ENCODE measurements at regions not wholly inside any gene's neighbourhood (a gene's known extent, or its start where the extent isn't known, plus 50 kb on each side); places are given as distances from the start of the nearest gene placed in this dataset.
A peak's percentile ranks its signal among the peaks of the same experiment; 100 is the strongest.

- no peak for TF ChIP-seq CTCF (IDR thresholded peaks at IDR 0.05)
- no peak for DNase-seq (ENCODE audit: low spot score)
- H3K27ac ChIP-seq = peak overlapping the region in 1 of 2 donors; percentile 12
- H3K4me3 ChIP-seq = no peak overlapping the region
Observed at GRCh38 chr13:24056616-24057137, 103.8 kb upstream of the SPATA13 start.

- no peak overlapping the region for H3K4me3 ChIP-seq
- DNase-seq (ENCODE audit: low spot score) = no peak
Observed at GRCh38 chr13:24060993-24061392, 99.5 kb upstream of the SPATA13 start.

GRCh38 chr13:24063281-24063877, 97.1 kb upstream of the SPATA13 start:
- Histone ChIP-seq H3K27ac (no peak overlapping the region), H3K4me3 (no peak overlapping the region)
- TF ChIP-seq CTCF (IDR thresholded peaks at IDR 0.05) = no peak
- DNase-seq (ENCODE audit: low spot score) = no peak

More at GRCh38 chr13:24060993-24061392, 99.5 kb upstream of the SPATA13 start:
- no peak overlapping the region for H3K27ac ChIP-seq
- TF ChIP-seq CTCF (IDR thresholded peaks at IDR 0.05) = no peak

GRCh38 chr13:24064371-24064770, 96.1 kb upstream of the SPATA13 start:
- no peak overlapping the region for H3K27ac ChIP-seq
- no peak overlapping the region for H3K4me3 ChIP-seq
- DNase-seq (ENCODE audit: low spot score) = no peak
- TF ChIP-seq CTCF (IDR thresholded peaks at IDR 0.05) = no peak

- Histone ChIP-seq H3K4me3 (no peak overlapping the region), H3K27ac (no peak overlapping the region)
- TF ChIP-seq CTCF (IDR thresholded peaks at IDR 0.05) = no peak
- no peak for DNase-seq (ENCODE audit: low spot score)
Observed at GRCh38 chr13:24065176-24065575, 95.3 kb upstream of the SPATA13 start.

GRCh38 chr13:24066405-24067295, 93.9 kb upstream of the SPATA13 start:
- H3K27ac ChIP-seq = no peak overlapping the region
- no peak for DNase-seq (ENCODE audit: low spot score)
- TF ChIP-seq CTCF (IDR thresholded peaks at IDR 0.05) = no peak
- no peak overlapping the region for H3K4me3 ChIP-seq
